SK-N-SH (cell line): ENCODE measurements at regions not wholly inside any gene's neighbourhood (a gene's known extent, or its start where the extent isn't known, plus 50 kb on each side); places are given as distances from the start of the nearest gene placed in this dataset.

Experiments used
- CTCF ChIA-PET: fragments of 300-600, 350-600 bp; formaldehyde crosslinking; extraction: SDS; loops from one replicate; lab custom pipeline; 2021; lab: Yijun Ruan, JAX
- POLR2A ChIA-PET: fragments of 350-600 bp; sonication (Branson Sonifier 250); formaldehyde crosslinking; extraction: SDS; loops from one replicate; lab custom pipeline; 2020; ENCODE audit warnings: antibody characterized with exemption, inconsistent platforms; lab: Yijun Ruan, JAX
- DNase-seq: peaks from one replicate; pipeline ENCODE4 v3.0.0; 2012
- H2AFZ ChIP-seq: fragments of 200-600 bp; sonication (generic); 2 replicates; pipeline ENCODE4 v1.8.1; 2016; ENCODE audit warnings: antibody characterized with exemption, mild to moderate bottlenecking, low read depth
- H3F3A ChIP-seq: fragments of 200-600 bp; sonication (generic); replicated peaks from 2 replicates; pipeline ENCODE3; 2016; ENCODE audit warnings: antibody characterized with exemption, mild to moderate bottlenecking; ENCODE audit not compliant: insufficient read depth
- H3K27ac ChIP-seq, 2 experiments: fragments of 200-500 bp in 1 of 2; fragments of 200-600 bp in 1 of 2; sonication (Bioruptor generic) in 1 of 2; sonication (generic), shearing (Covaris generic) in 1 of 2; 2 replicates each; pipeline versions ENCODE4 v1.5.1 to v1.6.1; 2014 to 2016; ENCODE audit warnings: low read depth in 2 of 2, inconsistent platforms in 1 of 2, low read length in 1 of 2, mild to moderate bottlenecking in 1 of 2, mixed read lengths in 1 of 2
- H3K27me3 ChIP-seq: fragments of 200-600 bp; sonication (generic), shearing (Covaris generic); 2 replicates; pipeline ENCODE4 v1.6.1; 2016; ENCODE audit warnings: mixed run types; ENCODE audit not compliant: insufficient read depth
- H3K36me3 ChIP-seq, 2 experiments: fragments of 200-500 bp in 1 of 2; fragments of 200-600 bp in 1 of 2; sonication (Bioruptor generic) in 1 of 2; sonication (generic) in 1 of 2; replicated peaks in 1 of 2; 2 replicates each; pipeline versions ENCODE3 to v1.5.1; 2014 to 2016; ENCODE audit warnings: low read length in 1 of 2, mild to moderate bottlenecking in 1 of 2; ENCODE audit not compliant: insufficient read depth in 2 of 2, control insufficient read depth in 1 of 2
- H3K4me1 ChIP-seq, 2 experiments: fragments of 200-500 bp in 1 of 2; fragments of 200-600 bp in 1 of 2; sonication (Bioruptor generic) in 1 of 2; sonication (generic), shearing (Covaris generic) in 1 of 2; 2 replicates each; pipeline versions ENCODE4 v1.5.1 to v1.6.1; 2014 to 2016; ENCODE audit warnings: low read depth in 1 of 2, low read length in 1 of 2, mixed run types in 1 of 2; ENCODE audit not compliant: insufficient read depth in 2 of 2, control insufficient read depth in 1 of 2
- H3K4me2 ChIP-seq: fragments of 200-600 bp; sonication (generic), shearing (Covaris generic); 2 replicates; pipeline ENCODE4 v1.6.1; 2017; ENCODE audit warnings: mixed run types
- H3K4me3 ChIP-seq, 2 experiments: fragments of 200-500 bp in 1 of 2; fragments of 200-600 bp in 1 of 2; sonication (Bioruptor generic) in 1 of 2; sonication (generic), shearing (Covaris generic) in 1 of 2; 2 replicates each; pipeline versions ENCODE4 v1.5.1 to v1.8.1; 2014 to 2016; ENCODE audit warnings: low read depth in 2 of 2, inconsistent platforms in 1 of 2, low read length in 1 of 2, mild to moderate bottlenecking in 1 of 2, mixed read lengths in 1 of 2, moderate library complexity in 1 of 2
- H3K79me2 ChIP-seq: fragments of 200-600 bp; sonication (generic); 2 replicates; pipeline ENCODE4 v1.8.1; 2017; ENCODE audit warnings: mild to moderate bottlenecking; ENCODE audit not compliant: insufficient read depth
- H3K9ac ChIP-seq: fragments of 200-600 bp; sonication (generic); 2 replicates; pipeline ENCODE4 v1.6.1; 2017; ENCODE audit warnings: mixed run types
- H3K9me2 ChIP-seq: fragments of 200-600 bp; sonication (generic); 2 replicates; pipeline ENCODE4 v1.6.1; 2017; ENCODE audit warnings: mixed run types
- H3K9me3 ChIP-seq: fragments of 200-600 bp; sonication (generic); 2 replicates; pipeline ENCODE4 v1.6.1; 2017; ENCODE audit warnings: mixed run types, mild to moderate bottlenecking, moderate library complexity
- H4K20me1 ChIP-seq: fragments of 200-600 bp; sonication (generic); 2 replicates; pipeline ENCODE4 v1.6.1; 2017; ENCODE audit warnings: mild to moderate bottlenecking, mixed run types; ENCODE audit not compliant: insufficient read depth
- ELF1 ChIP-seq: IDR thresholded peaks from 2 replicates; pipeline ENCODE4 v1.4.0; 2012
- EP300 ChIP-seq, 2 experiments: IDR thresholded peaks; 2 replicates each; pipeline versions ENCODE4 v1.4.0 to v1.6.1; 2012; ENCODE audit warnings: borderline replicate concordance in 1 of 2, low read depth in 1 of 2, low read length in 1 of 2
- GABPA ChIP-seq: IDR thresholded peaks from 2 replicates; pipeline ENCODE4 v1.4.0; 2012; ENCODE audit warnings: low read depth, mild to moderate bottlenecking
- IRF3 ChIP-seq: fragments of 150-350 bp; IDR thresholded peaks from 2 replicates; pipeline ENCODE4 v1.6.1; 2016; ENCODE audit warnings: mild to moderate bottlenecking, low read depth, low read length
- MEF2A ChIP-seq: IDR thresholded peaks from 2 replicates; pipeline ENCODE4 v1.4.0; 2012; ENCODE audit warnings: low read depth, borderline replicate concordance
- RAD21 ChIP-seq: IDR thresholded peaks from 2 replicates; pipeline ENCODE4 v1.6.1; 2012; ENCODE audit warnings: mild to moderate bottlenecking, low read length
- RCOR1 ChIP-seq: fragments of 150-350 bp; IDR thresholded peaks from 2 replicates; pipeline ENCODE4 v1.6.1; 2017; ENCODE audit warnings: antibody characterized with exemption, low read length
- RXRA ChIP-seq: IDR thresholded peaks from 2 replicates; pipeline ENCODE4 v1.4.0; 2012; ENCODE audit warnings: low read depth, mild to moderate bottlenecking, borderline replicate concordance
- SIN3A ChIP-seq: IDR thresholded peaks from 2 replicates; pipeline ENCODE4 v1.6.1; 2012; ENCODE audit warnings: low read depth, mild to moderate bottlenecking, low read length, moderate library complexity, borderline replicate concordance
- SMC3 ChIP-seq: IDR thresholded peaks from 2 replicates; pipeline ENCODE4 v1.6.1; 2012; ENCODE audit warnings: low read depth, low read length, improper control_type of control experiment
- TAF1 ChIP-seq: IDR thresholded peaks from 2 replicates; pipeline ENCODE4 v1.6.1; 2012; ENCODE audit warnings: low read depth, mild to moderate bottlenecking, low read length, moderate library complexity, borderline replicate concordance
- YY1 ChIP-seq: IDR thresholded peaks from 2 replicates; pipeline ENCODE4 v1.4.0; 2012; ENCODE audit warnings: low read depth, mild to moderate bottlenecking
- WGBS: methylation state at CpG from one replicate; pipeline ENCODE4 v1.1.6; 2017; ENCODE audit warnings: low lambda C conversion rate; 5-methylcytosine and 5-hydroxymethylcytosine counted together
- TF ChIP-seq, protein P1 (sequence below): IDR thresholded peaks from 2 replicates; pipeline ENCODE4 v1.4.0; 2012; ENCODE audit warnings: low read depth, borderline replicate concordance
- TF ChIP-seq, protein P2 (sequence below): IDR thresholded peaks from 2 replicates; pipeline ENCODE4 v1.4.0; 2012; ENCODE audit warnings: low read depth
- TF ChIP-seq, protein P3 (sequence below): IDR thresholded peaks from 2 replicates; pipeline ENCODE4 v1.4.0; 2012; ENCODE audit warnings: low read depth, borderline replicate concordance

GRCh38 chr2:10212827-10213226 is 89.9 kb upstream of the HPCAL1 start:
- Histone ChIP-seq H3K4me2 (no peak overlapping the region), H3K27ac (no peak overlapping the region), H3K9ac (no peak overlapping the region), H2AFZ (no peak overlapping the region), H3K27me3 (no peaks in the 10 kb centered on the region), H3K79me2 (no peaks in the 10 kb centered on the region), H3K9me2 (no peaks in the 10 kb centered on the region), H3K9me3 (no peaks in the 10 kb centered on the region), H3K4me1 (peaks cover 0 to 8% of the 10 kb centered on the region in 2 experiments; a peak in 1 of 4 replicates), H3K4me3 (no peak overlapping the region), H4K20me1 (no peaks in the 10 kb centered on the region), H3K36me3 (no peaks in the 10 kb centered on the region), H3F3A (no peaks in the 10 kb centered on the region)
- CTCF ChIA-PET = interaction anchor here (0.6 to 0.7 kb wide), 2 partner anchors 141 to 151 kb away, joined by 3 read pairs; no protein-coding TSS in a partner anchor
- WGBS = 84% methylated on average over 4 of the region's 4 CpGs
- POLR2A ChIA-PET = no interaction called here
- no peak for DNase-seq
- TF ChIP-seq SIN3A = no peak
- no peak for TF ChIP-seq MEF2A
- TF ChIP-seq IRF3 = no peak
- TF ChIP-seq GABPA = no peak
- no peak for TF ChIP-seq RXRA
- TF ChIP-seq, protein P1, sequence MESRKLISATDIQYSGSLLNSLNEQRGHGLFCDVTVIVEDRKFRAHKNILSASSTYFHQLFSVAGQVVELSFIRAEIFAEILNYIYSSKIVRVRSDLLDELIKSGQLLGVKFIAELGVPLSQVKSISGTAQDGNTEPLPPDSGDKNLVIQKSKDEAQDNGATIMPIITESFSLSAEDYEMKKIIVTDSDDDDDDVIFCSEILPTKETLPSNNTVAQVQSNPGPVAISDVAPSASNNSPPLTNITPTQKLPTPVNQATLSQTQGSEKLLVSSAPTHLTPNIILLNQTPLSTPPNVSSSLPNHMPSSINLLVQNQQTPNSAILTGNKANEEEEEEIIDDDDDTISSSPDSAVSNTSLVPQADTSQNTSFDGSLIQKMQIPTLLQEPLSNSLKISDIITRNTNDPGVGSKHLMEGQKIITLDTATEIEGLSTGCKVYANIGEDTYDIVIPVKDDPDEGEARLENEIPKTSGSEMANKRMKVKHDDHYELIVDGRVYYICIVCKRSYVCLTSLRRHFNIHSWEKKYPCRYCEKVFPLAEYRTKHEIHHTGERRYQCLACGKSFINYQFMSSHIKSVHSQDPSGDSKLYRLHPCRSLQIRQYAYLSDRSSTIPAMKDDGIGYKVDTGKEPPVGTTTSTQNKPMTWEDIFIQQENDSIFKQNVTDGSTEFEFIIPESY = no peak
- no peak for TF ChIP-seq YY1

DNA sequence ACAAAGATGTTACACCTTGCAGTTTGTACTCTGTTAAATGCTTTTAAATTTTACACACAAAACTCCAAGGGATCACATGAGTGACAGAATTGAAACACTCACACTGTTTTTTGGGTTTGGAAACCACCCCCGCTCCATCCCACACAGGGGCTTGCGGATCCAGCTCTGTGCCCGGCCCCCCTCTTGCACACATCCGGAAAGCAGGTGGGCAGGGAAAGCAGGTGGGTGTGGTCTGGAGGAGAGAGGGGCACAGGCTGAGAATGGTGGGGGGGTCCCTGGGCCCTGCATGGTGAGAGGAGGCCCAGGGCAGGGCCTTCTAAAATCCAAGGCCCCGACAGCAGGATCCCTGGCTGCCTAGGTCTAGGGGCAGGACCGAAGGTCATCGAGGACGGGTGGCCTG is 88.5 kb upstream of the HPCAL1 start:
- no peaks in the 10 kb centered on the region for H3K79me2 ChIP-seq
- H3K4me2 ChIP-seq = no peak overlapping the region
- WGBS = 90% methylated on average over 8 of the region's 8 CpGs
- no peaks in the 10 kb centered on the region for H3K36me3 ChIP-seq
- no peaks in the 10 kb centered on the region for H4K20me1 ChIP-seq
- peaks cover 0 to 11% of the 10 kb centered on the region in 2 experiments; a peak in 1 of 4 replicates for H3K4me1 ChIP-seq
- H3F3A ChIP-seq = no peaks in the 10 kb centered on the region
- no peaks in the 10 kb centered on the region for H3K9me2 ChIP-seq
- no peak overlapping the region for H3K9ac ChIP-seq
- H2AFZ ChIP-seq = no peak overlapping the region
- CTCF ChIA-PET = interaction anchor here (1.8 kb wide), 1 partner anchor 221 kb away, joined by 6 read pairs; no protein-coding TSS in a partner anchor
- no peak overlapping the region for H3K4me3 ChIP-seq
- no peak overlapping the region for H3K27ac ChIP-seq
- DNase-seq = no peak
- TF ChIP-seq SIN3A = no peak
- TF ChIP-seq RAD21 = no peak
- TF ChIP-seq, protein P2, sequence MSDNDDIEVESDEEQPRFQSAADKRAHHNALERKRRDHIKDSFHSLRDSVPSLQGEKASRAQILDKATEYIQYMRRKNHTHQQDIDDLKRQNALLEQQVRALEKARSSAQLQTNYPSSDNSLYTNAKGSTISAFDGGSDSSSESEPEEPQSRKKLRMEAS = no peak
- no peak for TF ChIP-seq MEF2A
- no peak for TF ChIP-seq IRF3
- no peak for TF ChIP-seq ELF1
- TF ChIP-seq RCOR1 = no peak
- no peak for TF ChIP-seq EP300 (IDR thresholded peaks at IDR 0.05; ENCODE audit: borderline replicate concordance in 1 of 2, low read depth in 1 of 2, low read length in 1 of 2)
- no peak for TF ChIP-seq RXRA
- TF ChIP-seq SMC3 = no peak
- TF ChIP-seq, protein P3, sequence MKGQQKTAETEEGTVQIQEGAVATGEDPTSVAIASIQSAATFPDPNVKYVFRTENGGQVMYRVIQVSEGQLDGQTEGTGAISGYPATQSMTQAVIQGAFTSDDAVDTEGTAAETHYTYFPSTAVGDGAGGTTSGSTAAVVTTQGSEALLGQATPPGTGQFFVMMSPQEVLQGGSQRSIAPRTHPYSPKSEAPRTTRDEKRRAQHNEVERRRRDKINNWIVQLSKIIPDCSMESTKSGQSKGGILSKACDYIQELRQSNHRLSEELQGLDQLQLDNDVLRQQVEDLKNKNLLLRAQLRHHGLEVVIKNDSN = no peak
- TF ChIP-seq TAF1 = no peak
- H3K9me3 ChIP-seq = no peaks in the 10 kb centered on the region
- H3K27me3 ChIP-seq = no peaks in the 10 kb centered on the region
- POLR2A ChIA-PET = no interaction called here
